Sigmoid colon (tissue), 6 donors: ENCODE measurements at regions not wholly inside any gene's neighbourhood (a gene's known extent, or its start where the extent isn't known, plus 50 kb on each side); places are given as distances from the start of the nearest gene placed in this dataset.

ENCODE experiments used
- DNase-seq: peaks from one replicate; pipeline ENCODE4 v3.0.0-alpha.2; 2019
- H3K27ac ChIP-seq, 4 donors: fragments of 200-600 bp; sonication (generic); one replicate each; pipeline ENCODE4 v1.5.1; 2016 to 2019; ENCODE audit warnings: mild to moderate bottlenecking in 1 of 4
- H3K27me3 ChIP-seq, 3 donors: fragments of 200-600 bp; sonication (generic); one replicate each; pipeline ENCODE4 v1.5.1; 2019; ENCODE audit warnings: mild to moderate bottlenecking in 1 of 3
- H3K36me3 ChIP-seq, 4 donors: fragments of 200-600 bp; sonication (generic); one replicate each; pipeline ENCODE4 v1.5.1; 2016 to 2019
- H3K4me1 ChIP-seq, 4 donors: fragments of 200-600 bp; sonication (generic); one replicate each; pipeline ENCODE4 v1.5.1; 2017 to 2019
- H3K4me3 ChIP-seq, 4 donors: fragments of 200-600 bp; sonication (generic); one replicate each; pipeline ENCODE4 v1.5.1; 2017 to 2019; ENCODE audit warnings: mild to moderate bottlenecking in 2 of 4, moderate library complexity in 1 of 4
- H3K9me3 ChIP-seq, 4 donors: fragments of 200-600 bp in 3 of 4; sonication (generic) in 3 of 4; one replicate each; pipeline versions ENCODE4 v1.5.1 to v1.6.1; 2013 to 2019
- EP300 ChIP-seq, 4 donors: sonication (generic); formaldehyde crosslinking; IDR thresholded peaks; one replicate each; pipeline ENCODE4 v1.6.1; 2017; ENCODE audit warnings: antibody characterized with exemption in 4 of 4
- POLR2A ChIP-seq, 2 donors: fragments of 450-650 bp; IDR thresholded peaks; one replicate each; pipeline ENCODE4 v1.6.1; 2016; ENCODE audit warnings: antibody characterized with exemption in 2 of 2, mild to moderate bottlenecking in 2 of 2, moderate library complexity in 2 of 2
- POLR2AphosphoS5 ChIP-seq, 4 donors: sonication (generic); formaldehyde crosslinking; IDR thresholded peaks; one replicate each; pipeline ENCODE4 v1.6.1; 2017; ENCODE audit warnings: antibody characterized with exemption in 4 of 4
- WGBS, 2 donors: extraction: QIAGEN DNeasy Blood & Tissue Kit; methylation state at CpG; one replicate each; pipeline ENCODE4 v1.1.7; 2013; 5-methylcytosine and 5-hydroxymethylcytosine counted together
- intact Hi-C: fragments of 100-400 bp; cut with DNase I; formaldehyde crosslinking; loops from one replicate; pipeline ENCODE4 v1.15.1; 2023
- TF ChIP-seq, protein P1 (sequence below), 4 experiments: fragments of 450-650 bp in 3 of 4; fragments of 200-600 bp in 1 of 4; IDR thresholded peaks; one replicate each; pipeline ENCODE4 v1.5.1; 2016 to 2019; ENCODE audit warnings: antibody characterized with exemption in 4 of 4, mild to moderate bottlenecking in 3 of 4, moderate library complexity in 2 of 4
- donor health status: healthy with polysubstance abuse.
- donor health status: healthy.

DNA sequence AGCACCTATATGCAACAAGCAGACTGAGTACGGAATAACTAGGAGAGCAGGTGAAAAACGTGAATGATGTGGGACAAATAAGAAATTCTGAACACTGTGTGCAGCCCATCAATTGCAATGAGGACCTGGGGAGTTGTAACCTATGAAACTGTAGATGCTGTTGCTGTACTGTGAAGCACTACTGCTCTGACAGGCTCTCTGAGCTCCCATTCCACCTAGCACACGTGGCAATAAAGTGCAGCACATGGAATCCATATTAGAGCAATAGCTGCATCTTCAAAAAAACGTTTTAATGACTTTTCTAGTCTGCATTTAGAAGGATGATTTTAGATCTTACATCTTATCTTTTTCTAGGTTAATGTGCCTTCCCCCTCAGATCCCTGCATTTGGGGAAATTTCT lies 748.7 kb upstream of the GOLIM4 start:
- DNase-seq: no peak
- intact Hi-C loops: no loop called here
- TF ChIP-seq POLR2A (IDR thresholded peaks at IDR 0.05) (no peak), POLR2AphosphoS5 (IDR thresholded peaks at IDR 0.05) (no peak), EP300 (IDR thresholded peaks at IDR 0.05) (no peak)
- TF ChIP-seq, protein P1, sequence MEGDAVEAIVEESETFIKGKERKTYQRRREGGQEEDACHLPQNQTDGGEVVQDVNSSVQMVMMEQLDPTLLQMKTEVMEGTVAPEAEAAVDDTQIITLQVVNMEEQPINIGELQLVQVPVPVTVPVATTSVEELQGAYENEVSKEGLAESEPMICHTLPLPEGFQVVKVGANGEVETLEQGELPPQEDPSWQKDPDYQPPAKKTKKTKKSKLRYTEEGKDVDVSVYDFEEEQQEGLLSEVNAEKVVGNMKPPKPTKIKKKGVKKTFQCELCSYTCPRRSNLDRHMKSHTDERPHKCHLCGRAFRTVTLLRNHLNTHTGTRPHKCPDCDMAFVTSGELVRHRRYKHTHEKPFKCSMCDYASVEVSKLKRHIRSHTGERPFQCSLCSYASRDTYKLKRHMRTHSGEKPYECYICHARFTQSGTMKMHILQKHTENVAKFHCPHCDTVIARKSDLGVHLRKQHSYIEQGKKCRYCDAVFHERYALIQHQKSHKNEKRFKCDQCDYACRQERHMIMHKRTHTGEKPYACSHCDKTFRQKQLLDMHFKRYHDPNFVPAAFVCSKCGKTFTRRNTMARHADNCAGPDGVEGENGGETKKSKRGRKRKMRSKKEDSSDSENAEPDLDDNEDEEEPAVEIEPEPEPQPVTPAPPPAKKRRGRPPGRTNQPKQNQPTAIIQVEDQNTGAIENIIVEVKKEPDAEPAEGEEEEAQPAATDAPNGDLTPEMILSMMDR (IDR thresholded peaks at IDR 0.05): no peak

DNA sequence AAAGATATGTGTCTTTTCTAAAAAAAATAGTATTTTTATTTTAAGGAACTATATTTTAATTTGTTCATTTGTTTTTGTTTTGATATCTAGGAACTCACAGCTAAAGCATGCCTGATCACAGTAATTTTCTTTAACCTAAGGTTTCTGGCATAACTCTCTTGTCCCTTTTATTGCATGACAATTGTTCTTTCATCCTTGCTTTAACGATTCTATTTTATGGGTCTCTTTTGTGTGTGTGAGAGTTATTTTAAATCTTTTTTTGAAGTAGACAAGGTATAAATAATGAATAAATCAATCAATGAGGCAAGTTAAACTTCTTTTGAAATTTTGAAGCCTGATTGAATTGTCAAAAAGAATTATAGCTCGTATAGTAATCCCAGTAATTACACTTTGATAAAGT lies 747.8 kb upstream of the GOLIM4 start:
- Histone ChIP-seq H3K27me3 (peaks cover 0 to 4% (median 0%) of the 10 kb centered on the region in 3 donors), H3K4me3 (no peak overlapping the region), H3K36me3 (no peaks in the 10 kb centered on the region), H3K27ac (no peak overlapping the region), H3K4me1 (no peaks in the 10 kb centered on the region), H3K9me3 (no peaks in the 10 kb centered on the region)
- DNase-seq: no peak
- intact Hi-C loops: no loop called here
- WGBS, 2 donors: 27 to 59% methylated on average over 2 of the region's 2 CpGs
- TF ChIP-seq POLR2A (IDR thresholded peaks at IDR 0.05) (no peak), EP300 (IDR thresholded peaks at IDR 0.05) (no peak), POLR2AphosphoS5 (IDR thresholded peaks at IDR 0.05) (no peak)
- TF ChIP-seq, protein P1 (IDR thresholded peaks at IDR 0.05): no peak

More for the DNA sequence above, 748.7 kb upstream of the GOLIM4 start:
- no peaks in the 10 kb centered on the region for H3K9me3 ChIP-seq
- no peak overlapping the region for H3K27ac ChIP-seq
- peaks cover 0 to 4% (median 0%) of the 10 kb centered on the region in 3 donors for H3K27me3 ChIP-seq
- H3K4me3 ChIP-seq: no peak overlapping the region
- no peaks in the 10 kb centered on the region for H3K4me1 ChIP-seq
- no peaks in the 10 kb centered on the region for H3K36me3 ChIP-seq
- 46 to 67% methylated on average over 4 of the region's 4 CpGs for WGBS, 2 donors

DNA sequence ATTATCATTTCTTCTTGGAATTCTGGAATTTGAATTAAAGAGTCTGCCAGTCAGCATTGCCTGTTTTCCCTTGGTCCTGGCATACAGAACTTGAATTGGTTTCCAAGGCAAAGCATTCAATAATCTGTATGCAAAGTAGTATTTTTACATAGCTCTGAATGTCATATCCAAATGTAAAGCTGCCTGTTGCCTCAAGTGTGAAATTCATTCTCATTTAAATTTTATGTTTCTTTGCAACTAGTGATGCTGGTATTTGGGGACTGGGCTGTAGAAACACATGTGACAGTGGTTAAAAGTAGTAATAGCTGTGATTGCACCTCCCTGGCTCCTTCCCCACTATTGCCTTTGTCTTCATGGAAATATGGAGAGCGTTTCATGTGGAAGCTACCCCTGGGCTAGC lies 743.9 kb upstream of the GOLIM4 start:
- Histone ChIP-seq H3K4me1 (no peaks in the 10 kb centered on the region), H3K36me3 (no peaks in the 10 kb centered on the region), H3K4me3 (no peak overlapping the region), H3K27ac (no peak overlapping the region), H3K9me3 (no peaks in the 10 kb centered on the region), H3K27me3 (no peaks in the 10 kb centered on the region)
- WGBS, 2 donors: 84 to 96% methylated on average over 1 of the region's 1 CpG
- no peak for DNase-seq
- intact Hi-C loops: no loop called here
- TF ChIP-seq POLR2AphosphoS5 (IDR thresholded peaks at IDR 0.05): no peak
- TF ChIP-seq POLR2A (IDR thresholded peaks at IDR 0.05): no peak
- TF ChIP-seq, protein P1 (IDR thresholded peaks at IDR 0.05): no peak
- TF ChIP-seq EP300 (IDR thresholded peaks at IDR 0.05): no peak

DNA sequence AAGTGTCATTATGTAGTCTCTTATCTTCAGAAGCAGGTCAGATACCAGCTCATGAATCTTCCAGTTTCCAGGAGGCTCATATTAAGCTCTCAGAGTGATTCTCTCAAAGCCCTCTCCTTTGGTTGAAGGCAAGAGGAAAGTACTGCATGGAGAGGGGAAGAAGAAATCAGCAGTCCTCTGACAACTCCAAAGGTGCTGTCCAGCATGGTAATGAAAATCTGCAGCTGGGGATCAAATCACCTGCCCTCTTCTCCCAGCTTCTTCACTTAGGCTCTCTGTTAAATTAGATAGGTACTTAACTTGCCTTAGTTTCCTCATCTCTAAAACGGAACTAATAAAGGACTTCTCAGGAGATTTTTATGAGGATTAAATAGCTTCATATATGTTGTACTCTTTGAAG lies 738.8 kb upstream of the GOLIM4 start:
- WGBS, 2 donors: 90 to 92% methylated on average over 1 of the region's 1 CpG
- TF ChIP-seq POLR2A (IDR thresholded peaks at IDR 0.05): no peak
- no peak for TF ChIP-seq POLR2AphosphoS5 (IDR thresholded peaks at IDR 0.05)
- TF ChIP-seq, protein P1 (IDR thresholded peaks at IDR 0.05): no peak
- no peak for TF ChIP-seq EP300 (IDR thresholded peaks at IDR 0.05)
- intact Hi-C loops: no loop called here

DNA sequence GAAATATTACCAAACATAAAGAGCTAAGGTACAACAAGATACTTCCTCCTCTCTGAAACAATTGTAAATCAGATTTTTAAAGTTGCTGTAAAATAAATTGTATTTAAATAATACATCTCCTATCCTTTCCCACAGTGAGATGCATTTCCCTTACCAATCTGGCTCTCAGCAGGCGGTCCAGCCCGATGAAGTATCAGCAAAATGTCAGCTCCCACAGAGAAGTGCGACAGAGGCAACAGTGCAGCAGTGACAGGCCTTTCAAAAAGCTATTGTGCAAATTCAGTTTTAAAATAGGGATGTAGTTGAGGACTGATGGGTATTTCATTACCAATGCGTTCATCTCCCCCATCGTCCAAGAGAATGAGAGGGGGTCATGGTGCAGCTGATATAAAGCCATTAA lies 733.2 kb upstream of the GOLIM4 start:
- 81 to 90% methylated on average over 5 of the region's 5 CpGs for WGBS, 2 donors

More for the DNA sequence above, 738.8 kb upstream of the GOLIM4 start:
- DNase-seq: no peak
- Histone ChIP-seq H3K27ac (no peak overlapping the region), H3K4me3 (no peak overlapping the region), H3K27me3 (no peaks in the 10 kb centered on the region), H3K9me3 (no peaks in the 10 kb centered on the region), H3K4me1 (no peaks in the 10 kb centered on the region), H3K36me3 (no peaks in the 10 kb centered on the region)

More for the DNA sequence above, 733.2 kb upstream of the GOLIM4 start:
- DNase-seq: no peak
- intact Hi-C loops: no loop called here
- H3K4me3 ChIP-seq: no peak overlapping the region
- no peaks in the 10 kb centered on the region for H3K36me3 ChIP-seq
- TF ChIP-seq, protein P1 (IDR thresholded peaks at IDR 0.05): no peak
- no peak for TF ChIP-seq POLR2A (IDR thresholded peaks at IDR 0.05)
- TF ChIP-seq POLR2AphosphoS5 (IDR thresholded peaks at IDR 0.05): no peak
- TF ChIP-seq EP300 (IDR thresholded peaks at IDR 0.05): no peak
- no peaks in the 10 kb centered on the region for H3K9me3 ChIP-seq
- no peak overlapping the region for H3K27ac ChIP-seq
- no peaks in the 10 kb centered on the region for H3K4me1 ChIP-seq
- H3K27me3 ChIP-seq: no peaks in the 10 kb centered on the region
